Activated CD4-positive, alpha-beta T cell treated with anti-CD3 and anti-CD28 coated beads, Interleukin-2, amount 10 ng/mL, durations not matched to agents 24 days and 14 days (primary cell): ENCODE measurements at regions not wholly inside any gene's neighbourhood (a gene's known extent, or its start where the extent isn't known, plus 50 kb on each side); places are given as distances from the start of the nearest gene placed in this dataset.

Source experiments
- DNase-seq: peaks from one replicate; pipeline ENCODE4 v3.0.0; 2022
- H3K27ac Mint-ChIP-seq: one replicate; pipeline ENCODE4 v1.8.0; 2022; ENCODE audit warnings: mild to moderate bottlenecking, mixed read lengths
- H3K27me3 Mint-ChIP-seq: one replicate; pipeline ENCODE4 v1.8.0; 2022; ENCODE audit warnings: mixed read lengths
- H3K36me3 Mint-ChIP-seq: one replicate; pipeline ENCODE4 v1.8.0; 2022; ENCODE audit warnings: low read depth, mild to moderate bottlenecking, mixed read lengths
- H3K4me1 Mint-ChIP-seq: one replicate; pipeline ENCODE4 v1.8.0; 2021; ENCODE audit warnings: mixed read lengths
- H3K4me3 Mint-ChIP-seq: one replicate; pipeline ENCODE4 v1.8.0; 2022; ENCODE audit warnings: mild to moderate bottlenecking, moderate library complexity, mixed read lengths
- H3K9me3 Mint-ChIP-seq: one replicate; pipeline ENCODE4 v1.8.0; 2021; ENCODE audit warnings: mixed read lengths
- intact Hi-C: fragments of 100-400 bp; cut with micrococcal nuclease; formaldehyde crosslinking; loops from one replicate; pipeline ENCODE4 v1.15.1; 2023

GRCh38 chr11:2083411-2083810 is 55.8 kb downstream of the IGF2 start:
- Mint-ChIP-seq H3K4me3 (no peak overlapping the region), H3K27me3 (peaks cover 23% of the 10 kb centered on the region), H3K4me1 (peaks cover 2% of the 10 kb centered on the region), H3K27ac (no peak overlapping the region), H3K36me3 (no peaks in the 10 kb centered on the region), H3K9me3 (peaks cover 16% of the 10 kb centered on the region)
- intact Hi-C loops: no loop called here
- no peak for DNase-seq

- Mint-ChIP-seq H3K27ac (peak overlapping the region; percentile 97), H3K4me3 (peak overlapping the region; percentile 44), H3K9me3 (peaks cover 2% of the 10 kb centered on the region), H3K36me3 (peaks cover 2% of the 10 kb centered on the region), H3K27me3 (peaks cover 28% of the 10 kb centered on the region), H3K4me1 (peaks cover 22% of the 10 kb centered on the region)
- intact Hi-C loops: loop anchor here (1.0 to 2.0 kb wide), 4 partner anchors 12 to 192 kb away; no protein-coding TSS in a partner anchor
- peak; percentile 81 for DNase-seq
Measured at GRCh38 chr11:2077061-2077802, 62.0 kb downstream of the IGF2 start.

- intact Hi-C loops: loop anchor here (2.0 kb wide), 2 partner anchors 74 to 192 kb away; no protein-coding TSS in a partner anchor
- peak overlapping the region; percentile 97 for H3K27ac Mint-ChIP-seq
- H3K4me3 Mint-ChIP-seq: no peak overlapping the region
- H3K36me3 Mint-ChIP-seq: peaks cover 2% of the 10 kb centered on the region
- no peak for DNase-seq
- H3K27me3 Mint-ChIP-seq: peaks cover 32% of the 10 kb centered on the region
- no peaks in the 10 kb centered on the region for H3K9me3 Mint-ChIP-seq
- H3K4me1 Mint-ChIP-seq: peaks cover 22% of the 10 kb centered on the region
Measured at GRCh38 chr11:2076441-2076840, 62.7 kb downstream of the IGF2 start.

- Mint-ChIP-seq H3K27me3 (peaks cover 20% of the 10 kb centered on the region), H3K27ac (no peak overlapping the region), H3K4me1 (peaks cover 20% of the 10 kb centered on the region), H3K36me3 (peaks cover 2% of the 10 kb centered on the region), H3K9me3 (no peaks in the 10 kb centered on the region), H3K4me3 (no peak overlapping the region)
- intact Hi-C loops: no loop called here
- DNase-seq: no peak
Measured at GRCh38 chr11:2074266-2074825, 64.8 kb downstream of the IGF2 start.

- peaks cover 2% of the 10 kb centered on the region for H3K36me3 Mint-ChIP-seq
- intact Hi-C loops: no loop called here
- H3K27ac Mint-ChIP-seq: no peak overlapping the region
- no peak for DNase-seq
- no peaks in the 10 kb centered on the region for H3K9me3 Mint-ChIP-seq
- H3K4me1 Mint-ChIP-seq: peaks cover 16% of the 10 kb centered on the region
- H3K27me3 Mint-ChIP-seq: peaks cover 18% of the 10 kb centered on the region
- no peak overlapping the region for H3K4me3 Mint-ChIP-seq
Measured at GRCh38 chr11:2072551-2073261, 66.5 kb downstream of the IGF2 start.

- no peak for DNase-seq
- Mint-ChIP-seq H3K27me3 (peaks cover 18% of the 10 kb centered on the region), H3K36me3 (peaks cover under 1% of the 10 kb centered on the region), H3K27ac (no peak overlapping the region), H3K9me3 (no peaks in the 10 kb centered on the region), H3K4me1 (peaks cover 10% of the 10 kb centered on the region), H3K4me3 (no peak overlapping the region)
- intact Hi-C loops: no loop called here
Measured at GRCh38 chr11:2071748-2072385, 67.3 kb downstream of the IGF2 start.
